Tibial nerve (tissue), 4 donors: ENCODE measurements at regions not wholly inside any gene's neighbourhood (a gene's known extent, or its start where the extent isn't known, plus 50 kb on each side); places are given as distances from the start of the nearest gene placed in this dataset.

ENCODE experiments used
- CTCF ChIP-seq, 5 experiments: fragments of 200-600 bp in 3 of 5; fragments of 450-650 bp in 2 of 5; sonication (generic) in 3 of 5; IDR thresholded peaks; one replicate each; pipeline ENCODE4 v1.5.1; 2016 to 2019; ENCODE audit warnings: antibody characterized with exemption in 5 of 5, mild to moderate bottlenecking in 3 of 5, moderate library complexity in 2 of 5
- EP300 ChIP-seq, 2 donors: sonication (generic); formaldehyde crosslinking; IDR thresholded peaks; one replicate each; pipeline ENCODE4 v1.6.1; 2017; ENCODE audit warnings: antibody characterized with exemption in 2 of 2, mild to moderate bottlenecking in 1 of 2
- POLR2A ChIP-seq, 2 donors: fragments of 450-650 bp; IDR thresholded peaks; one replicate each; pipeline ENCODE4 v1.6.1; 2017; ENCODE audit warnings: antibody characterized with exemption in 2 of 2, mild to moderate bottlenecking in 2 of 2, moderate library complexity in 2 of 2

- no peak for TF ChIP-seq CTCF (IDR thresholded peaks at IDR 0.05)
- no peak for TF ChIP-seq POLR2A (IDR thresholded peaks at IDR 0.05)
- no peak for TF ChIP-seq EP300 (IDR thresholded peaks at IDR 0.05)
Observed at GRCh38 chr12:92213166-92213565, 67.5 kb upstream of the BTG1 start.
